GM23338 (cell line): ENCODE measurements at regions not wholly inside any gene's neighbourhood (a gene's known extent, or its start where the extent isn't known, plus 50 kb on each side); places are given as distances from the start of the nearest gene placed in this dataset.

Experiments used
- ATAC-seq: fragments of 200-7000 bp; cut with Tn5 transposase; 3 replicates; pipeline ENCODE4 v1.9.1; 2020
- DNase-seq: peaks from one replicate; pipeline ENCODE4 v3.0.0-alpha.2; 2015; ENCODE audit warnings: low spot score
- H2AFZ ChIP-seq: fragments of 200-600 bp; sonication (generic); 2 replicates; pipeline ENCODE4 v1.8.0; 2016; ENCODE audit warnings: antibody characterized with exemption, mild to moderate bottlenecking, moderate library complexity
- H3F3A ChIP-seq: fragments of 200-600 bp; sonication (generic); replicated peaks from 2 replicates; pipeline ENCODE4 v1.8.0; 2017; ENCODE audit warnings: antibody characterized with exemption, mixed run types, low read depth
- H3K27ac ChIP-seq: fragments of 200-600 bp; sonication (generic); 2 replicates; pipeline ENCODE4 v1.6.1; 2016; ENCODE audit warnings: low read depth
- H3K27me3 ChIP-seq: fragments of 200-600 bp; sonication (generic); 2 replicates; pipeline ENCODE4 v1.8.0; 2016; ENCODE audit warnings: mild to moderate bottlenecking, mixed run types, moderate library complexity; ENCODE audit not compliant: insufficient read depth
- H3K36me3 ChIP-seq: fragments of 200-600 bp; sonication (generic); 2 replicates; pipeline ENCODE4 v1.8.0; 2016; ENCODE audit warnings: mild to moderate bottlenecking; ENCODE audit not compliant: insufficient read depth
- H3K4me1 ChIP-seq: fragments of 200-600 bp; sonication (generic); 2 replicates; pipeline ENCODE4 v1.8.0; 2016; ENCODE audit warnings: mild to moderate bottlenecking, moderate library complexity; ENCODE audit not compliant: insufficient read depth
- H3K4me2 ChIP-seq: fragments of 200-600 bp; sonication (generic); 2 replicates; pipeline ENCODE4 v1.7.1; 2017; ENCODE audit warnings: mixed run types
- H3K4me3 ChIP-seq: fragments of 200-600 bp; sonication (generic); 2 replicates; pipeline ENCODE4 v1.6.1; 2016; ENCODE audit warnings: mixed run types
- H3K79me2 ChIP-seq: fragments of 200-600 bp; sonication (generic); replicated peaks from 2 replicates; pipeline ENCODE4 v1.8.0; 2017; ENCODE audit warnings: mild to moderate bottlenecking; ENCODE audit not compliant: insufficient read depth
- H3K9me2 ChIP-seq: fragments of 200-600 bp; sonication (generic); 2 replicates; pipeline ENCODE4 v1.8.0; 2017; ENCODE audit not compliant: insufficient read depth
- H4K20me1 ChIP-seq: fragments of 200-600 bp; sonication (generic); replicated peaks from 2 replicates; pipeline ENCODE4 v1.8.0; 2017; ENCODE audit warnings: mild to moderate bottlenecking; ENCODE audit not compliant: insufficient read depth
- H3K27ac Mint-ChIP-seq: 2 replicates; pipeline ENCODE4 v1.8.0; 2020; ENCODE audit warnings: inconsistent platforms, mild to moderate bottlenecking, moderate library complexity, mixed read lengths
- H3K27me3 Mint-ChIP-seq: 3 replicates; pipeline ENCODE4 v1.8.0; 2022; ENCODE audit warnings: low read depth, mild to moderate bottlenecking, moderate library complexity, mixed read lengths, inconsistent platforms; ENCODE audit not compliant: insufficient read depth, poor library complexity
- H3K36me3 Mint-ChIP-seq: 3 replicates; pipeline ENCODE4 v1.8.0; 2021; ENCODE audit warnings: low read depth, mild to moderate bottlenecking, inconsistent platforms, moderate library complexity, mixed read lengths
- H3K4me1 Mint-ChIP-seq: 3 replicates; pipeline ENCODE4 v1.8.0; 2020; ENCODE audit warnings: mild to moderate bottlenecking, inconsistent platforms, mixed read lengths
- H3K4me3 Mint-ChIP-seq: 3 replicates; pipeline ENCODE4 v1.8.0; 2021; ENCODE audit warnings: moderate library complexity, mild to moderate bottlenecking, inconsistent platforms, mixed read lengths
- H3K9me3 Mint-ChIP-seq: 3 replicates; pipeline ENCODE4 v1.8.0; 2020; ENCODE audit warnings: moderate library complexity, mild to moderate bottlenecking, inconsistent platforms, mixed read lengths
- CREB1 ChIP-seq: fragments of 250-450 bp; sonication (Bioruptor Pico); IDR thresholded peaks from 2 replicates; pipeline ENCODE4 v1.5.0; 2020; ENCODE audit warnings: low read depth, mild to moderate bottlenecking, moderate library complexity
- CTCF ChIP-seq, 2 experiments: fragments of 200-600 bp in 1 of 2; sonication (generic) in 1 of 2; conservative IDR thresholded peaks; 2 replicates each; pipeline versions ENCODE4 v1.5.1 to v1.6.1; 2016 to 2017; ENCODE audit warnings: antibody characterized with exemption in 2 of 2, low read depth in 2 of 2, mild to moderate bottlenecking in 2 of 2, moderate library complexity in 1 of 2
- ETS1 ChIP-seq: IDR thresholded peaks from 2 replicates; pipeline ENCODE4 v1.6.1; 2016; ENCODE audit warnings: antibody characterized with exemption
- EZH2phosphoT487 ChIP-seq: fragments of 200-600 bp; sonication (generic); IDR thresholded peaks from one replicate; pipeline ENCODE4 v1.8.1; 2018; ENCODE audit warnings: antibody characterized with exemption; ENCODE audit not compliant: unreplicated experiment
- POLR2AphosphoS5 ChIP-seq: IDR thresholded peaks from 2 replicates; pipeline ENCODE4 v1.6.1; 2016; ENCODE audit warnings: antibody characterized with exemption, low read depth
- REST ChIP-seq: IDR thresholded peaks from one replicate; pipeline ENCODE4 v1.6.1; 2018; ENCODE audit warnings: antibody characterized with exemption; ENCODE audit not compliant: unreplicated experiment
- ZNF331 ChIP-seq: fragments of 250-450 bp; sonication (Bioruptor Pico); IDR thresholded peaks from 2 replicates; pipeline ENCODE4 v1.5.0; 2020; ENCODE audit warnings: low read depth, mild to moderate bottlenecking, moderate library complexity
- ZNF462 ChIP-seq: fragments of 250-450 bp; sonication (Bioruptor Pico); IDR thresholded peaks from 2 replicates; pipeline ENCODE4 v1.5.0; 2020; ENCODE audit warnings: mild to moderate bottlenecking, moderate library complexity

GRCh38 chr5:20212701-20213100 is 224.7 kb upstream of the CDH18 start (continued):
- TF ChIP-seq ZNF462 (CRISPR knock-in tag) (no peak), CREB1 (CRISPR knock-in tag) (no peak)

GRCh38 chr5:20166456-20166855 is 178.5 kb upstream of the CDH18 start:
- Mint-ChIP-seq H3K27ac (no peak overlapping the region), H3K36me3 (no peaks in the 10 kb centered on the region), H3K9me3 (no peaks in the 10 kb centered on the region), H3K4me1 (no peaks in the 10 kb centered on the region), H3K4me3 (no peak overlapping the region), H3K27me3 (no peaks in the 10 kb centered on the region)
- no peak overlapping the region for H3K4me3 ChIP-seq
- no peaks in the 10 kb centered on the region for H3F3A ChIP-seq
- H3K36me3 ChIP-seq: no peaks in the 10 kb centered on the region
- H3K4me2 ChIP-seq: no peak overlapping the region
- no peak overlapping the region for H2AFZ ChIP-seq
- no peak for TF ChIP-seq REST
- no peak for TF ChIP-seq ETS1
- no peak for TF ChIP-seq CTCF (conservative IDR thresholded peaks at IDR 0.05; ENCODE audit: low read depth in 2 of 2)
- no peak for TF ChIP-seq EZH2phosphoT487
- no peak for TF ChIP-seq ZNF331 (CRISPR knock-in tag)
- no peak for TF ChIP-seq POLR2AphosphoS5
- H3K79me2 ChIP-seq: no peaks in the 10 kb centered on the region
- H3K27me3 ChIP-seq: no peaks in the 10 kb centered on the region
- no peaks in the 10 kb centered on the region for H3K4me1 ChIP-seq
- H4K20me1 ChIP-seq: no peaks in the 10 kb centered on the region
- no peak overlapping the region for H3K27ac ChIP-seq
- ATAC-seq: no peak
- DNase-seq: no peak
- no peaks in the 10 kb centered on the region for H3K9me2 ChIP-seq
